GM23338 (cell line): ENCODE measurements at regions not wholly inside any gene's neighbourhood (a gene's known extent, or its start where the extent isn't known, plus 50 kb on each side); places are given as distances from the start of the nearest gene placed in this dataset.

Source experiments
- ATAC-seq: fragments of 200-7000 bp; cut with Tn5 transposase; 3 replicates; pipeline ENCODE4 v1.9.1; 2020
- DNase-seq: peaks from one replicate; pipeline ENCODE4 v3.0.0-alpha.2; 2015; ENCODE audit warnings: low spot score
- H2AFZ ChIP-seq: fragments of 200-600 bp; sonication (generic); 2 replicates; pipeline ENCODE4 v1.8.0; 2016; ENCODE audit warnings: antibody characterized with exemption, mild to moderate bottlenecking, moderate library complexity
- H3F3A ChIP-seq: fragments of 200-600 bp; sonication (generic); replicated peaks from 2 replicates; pipeline ENCODE4 v1.8.0; 2017; ENCODE audit warnings: antibody characterized with exemption, mixed run types, low read depth
- H3K27ac ChIP-seq: fragments of 200-600 bp; sonication (generic); 2 replicates; pipeline ENCODE4 v1.6.1; 2016; ENCODE audit warnings: low read depth
- H3K27me3 ChIP-seq: fragments of 200-600 bp; sonication (generic); 2 replicates; pipeline ENCODE4 v1.8.0; 2016; ENCODE audit warnings: mild to moderate bottlenecking, mixed run types, moderate library complexity; ENCODE audit not compliant: insufficient read depth
- H3K36me3 ChIP-seq: fragments of 200-600 bp; sonication (generic); 2 replicates; pipeline ENCODE4 v1.8.0; 2016; ENCODE audit warnings: mild to moderate bottlenecking; ENCODE audit not compliant: insufficient read depth
- H3K4me1 ChIP-seq: fragments of 200-600 bp; sonication (generic); 2 replicates; pipeline ENCODE4 v1.8.0; 2016; ENCODE audit warnings: mild to moderate bottlenecking, moderate library complexity; ENCODE audit not compliant: insufficient read depth
- H3K4me2 ChIP-seq: fragments of 200-600 bp; sonication (generic); 2 replicates; pipeline ENCODE4 v1.7.1; 2017; ENCODE audit warnings: mixed run types
- H3K4me3 ChIP-seq: fragments of 200-600 bp; sonication (generic); 2 replicates; pipeline ENCODE4 v1.6.1; 2016; ENCODE audit warnings: mixed run types
- H3K79me2 ChIP-seq: fragments of 200-600 bp; sonication (generic); replicated peaks from 2 replicates; pipeline ENCODE4 v1.8.0; 2017; ENCODE audit warnings: mild to moderate bottlenecking; ENCODE audit not compliant: insufficient read depth
- H3K9me2 ChIP-seq: fragments of 200-600 bp; sonication (generic); 2 replicates; pipeline ENCODE4 v1.8.0; 2017; ENCODE audit not compliant: insufficient read depth
- H4K20me1 ChIP-seq: fragments of 200-600 bp; sonication (generic); replicated peaks from 2 replicates; pipeline ENCODE4 v1.8.0; 2017; ENCODE audit warnings: mild to moderate bottlenecking; ENCODE audit not compliant: insufficient read depth
- H3K27ac Mint-ChIP-seq: 2 replicates; pipeline ENCODE4 v1.8.0; 2020; ENCODE audit warnings: inconsistent platforms, mild to moderate bottlenecking, moderate library complexity, mixed read lengths
- H3K27me3 Mint-ChIP-seq: 3 replicates; pipeline ENCODE4 v1.8.0; 2022; ENCODE audit warnings: low read depth, mild to moderate bottlenecking, moderate library complexity, mixed read lengths, inconsistent platforms; ENCODE audit not compliant: insufficient read depth, poor library complexity
- H3K36me3 Mint-ChIP-seq: 3 replicates; pipeline ENCODE4 v1.8.0; 2021; ENCODE audit warnings: low read depth, mild to moderate bottlenecking, inconsistent platforms, moderate library complexity, mixed read lengths
- H3K4me1 Mint-ChIP-seq: 3 replicates; pipeline ENCODE4 v1.8.0; 2020; ENCODE audit warnings: mild to moderate bottlenecking, inconsistent platforms, mixed read lengths
- H3K4me3 Mint-ChIP-seq: 3 replicates; pipeline ENCODE4 v1.8.0; 2021; ENCODE audit warnings: moderate library complexity, mild to moderate bottlenecking, inconsistent platforms, mixed read lengths
- H3K9me3 Mint-ChIP-seq: 3 replicates; pipeline ENCODE4 v1.8.0; 2020; ENCODE audit warnings: moderate library complexity, mild to moderate bottlenecking, inconsistent platforms, mixed read lengths
- CREB1 ChIP-seq: fragments of 250-450 bp; sonication (Bioruptor Pico); IDR thresholded peaks from 2 replicates; pipeline ENCODE4 v1.5.0; 2020; ENCODE audit warnings: low read depth, mild to moderate bottlenecking, moderate library complexity
- EZH2 ChIP-seq: fragments of 200-600 bp; sonication (generic); IDR thresholded peaks from one replicate; pipeline ENCODE4 v1.8.0; 2017; ENCODE audit warnings: antibody characterized with exemption, mild to moderate bottlenecking, low read depth; ENCODE audit not compliant: unreplicated experiment
- JUNB ChIP-seq: IDR thresholded peaks from one replicate; pipeline ENCODE4 v1.6.1; 2016; ENCODE audit warnings: antibody characterized with exemption; ENCODE audit not compliant: unreplicated experiment
- NANOG ChIP-seq: IDR thresholded peaks from 2 replicates; pipeline ENCODE4 v1.6.1; 2016; ENCODE audit warnings: antibody characterized with exemption, borderline replicate concordance
- POLR2AphosphoS5 ChIP-seq: IDR thresholded peaks from 2 replicates; pipeline ENCODE4 v1.6.1; 2016; ENCODE audit warnings: antibody characterized with exemption, low read depth
- STAT1 ChIP-seq: IDR thresholded peaks from one replicate; pipeline ENCODE4 v1.6.1; 2016; ENCODE audit warnings: antibody characterized with exemption; ENCODE audit not compliant: unreplicated experiment
- ZNF114 ChIP-seq: fragments of 250-450 bp; sonication (Bioruptor Pico); IDR thresholded peaks from 2 replicates; pipeline ENCODE4 v1.5.0; 2020; ENCODE audit warnings: mild to moderate bottlenecking, moderate library complexity
- ZNF331 ChIP-seq: fragments of 250-450 bp; sonication (Bioruptor Pico); IDR thresholded peaks from 2 replicates; pipeline ENCODE4 v1.5.0; 2020; ENCODE audit warnings: low read depth, mild to moderate bottlenecking, moderate library complexity
- TF ChIP-seq, protein P1 (sequence below): fragments of 250-450 bp; sonication (Bioruptor Pico); IDR thresholded peaks from 2 replicates; pipeline ENCODE4 v1.5.0; 2020; ENCODE audit warnings: mild to moderate bottlenecking, moderate library complexity
- TF ChIP-seq, protein P2 (sequence below), 2 experiments: fragments of 200-600 bp in 1 of 2; sonication (generic) in 1 of 2; conservative IDR thresholded peaks; 2 replicates each; pipeline versions ENCODE4 v1.5.1 to v1.6.1; 2016 to 2017; ENCODE audit warnings: antibody characterized with exemption in 2 of 2, low read depth in 2 of 2, mild to moderate bottlenecking in 2 of 2, moderate library complexity in 1 of 2
- TF ChIP-seq, protein P3 (sequence below): IDR thresholded peaks from one replicate; pipeline ENCODE4 v1.6.1; 2018; ENCODE audit warnings: antibody characterized with exemption; ENCODE audit not compliant: unreplicated experiment

DNA sequence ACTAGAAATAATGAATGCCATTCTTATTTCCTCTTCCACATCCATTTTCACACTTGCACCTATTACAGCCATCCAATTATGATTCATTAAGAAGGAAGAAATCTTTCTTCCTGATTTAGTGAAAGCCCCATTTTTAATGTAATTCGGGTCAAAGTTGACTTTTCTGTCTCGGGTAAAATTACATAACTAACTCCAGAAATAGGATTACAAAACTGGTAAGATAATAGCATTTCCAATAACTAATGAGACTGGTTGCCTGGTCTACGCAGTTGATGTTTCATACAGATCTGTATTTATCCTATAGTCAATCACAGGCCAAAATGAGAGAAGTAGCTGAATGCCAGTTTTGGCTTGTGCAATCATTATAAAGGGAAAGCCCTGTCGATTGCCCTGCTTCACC is 651.5 kb upstream of the NRP1 start:
- Mint-ChIP-seq H3K4me3 (no peak overlapping the region), H3K9me3 (peaks cover 4% of the 10 kb centered on the region; the same call in 1 of the 3 replicates), H3K4me1 (no peaks in the 10 kb centered on the region), H3K27me3 (no peaks in the 10 kb centered on the region), H3K27ac (no peak overlapping the region), H3K36me3 (no peaks in the 10 kb centered on the region)
- no peaks in the 10 kb centered on the region for H3K79me2 ChIP-seq
- H3F3A ChIP-seq: no peaks in the 10 kb centered on the region
- no peaks in the 10 kb centered on the region for H3K4me1 ChIP-seq
- no peak for ATAC-seq
- no peaks in the 10 kb centered on the region for H3K36me3 ChIP-seq
- no peak overlapping the region for H3K4me3 ChIP-seq
- no peak for DNase-seq
- H3K9me2 ChIP-seq: peaks cover 4% of the 10 kb centered on the region
- no peak for TF ChIP-seq EZH2
- no peak for TF ChIP-seq ZNF331 (CRISPR knock-in tag)
- TF ChIP-seq, protein P1, sequence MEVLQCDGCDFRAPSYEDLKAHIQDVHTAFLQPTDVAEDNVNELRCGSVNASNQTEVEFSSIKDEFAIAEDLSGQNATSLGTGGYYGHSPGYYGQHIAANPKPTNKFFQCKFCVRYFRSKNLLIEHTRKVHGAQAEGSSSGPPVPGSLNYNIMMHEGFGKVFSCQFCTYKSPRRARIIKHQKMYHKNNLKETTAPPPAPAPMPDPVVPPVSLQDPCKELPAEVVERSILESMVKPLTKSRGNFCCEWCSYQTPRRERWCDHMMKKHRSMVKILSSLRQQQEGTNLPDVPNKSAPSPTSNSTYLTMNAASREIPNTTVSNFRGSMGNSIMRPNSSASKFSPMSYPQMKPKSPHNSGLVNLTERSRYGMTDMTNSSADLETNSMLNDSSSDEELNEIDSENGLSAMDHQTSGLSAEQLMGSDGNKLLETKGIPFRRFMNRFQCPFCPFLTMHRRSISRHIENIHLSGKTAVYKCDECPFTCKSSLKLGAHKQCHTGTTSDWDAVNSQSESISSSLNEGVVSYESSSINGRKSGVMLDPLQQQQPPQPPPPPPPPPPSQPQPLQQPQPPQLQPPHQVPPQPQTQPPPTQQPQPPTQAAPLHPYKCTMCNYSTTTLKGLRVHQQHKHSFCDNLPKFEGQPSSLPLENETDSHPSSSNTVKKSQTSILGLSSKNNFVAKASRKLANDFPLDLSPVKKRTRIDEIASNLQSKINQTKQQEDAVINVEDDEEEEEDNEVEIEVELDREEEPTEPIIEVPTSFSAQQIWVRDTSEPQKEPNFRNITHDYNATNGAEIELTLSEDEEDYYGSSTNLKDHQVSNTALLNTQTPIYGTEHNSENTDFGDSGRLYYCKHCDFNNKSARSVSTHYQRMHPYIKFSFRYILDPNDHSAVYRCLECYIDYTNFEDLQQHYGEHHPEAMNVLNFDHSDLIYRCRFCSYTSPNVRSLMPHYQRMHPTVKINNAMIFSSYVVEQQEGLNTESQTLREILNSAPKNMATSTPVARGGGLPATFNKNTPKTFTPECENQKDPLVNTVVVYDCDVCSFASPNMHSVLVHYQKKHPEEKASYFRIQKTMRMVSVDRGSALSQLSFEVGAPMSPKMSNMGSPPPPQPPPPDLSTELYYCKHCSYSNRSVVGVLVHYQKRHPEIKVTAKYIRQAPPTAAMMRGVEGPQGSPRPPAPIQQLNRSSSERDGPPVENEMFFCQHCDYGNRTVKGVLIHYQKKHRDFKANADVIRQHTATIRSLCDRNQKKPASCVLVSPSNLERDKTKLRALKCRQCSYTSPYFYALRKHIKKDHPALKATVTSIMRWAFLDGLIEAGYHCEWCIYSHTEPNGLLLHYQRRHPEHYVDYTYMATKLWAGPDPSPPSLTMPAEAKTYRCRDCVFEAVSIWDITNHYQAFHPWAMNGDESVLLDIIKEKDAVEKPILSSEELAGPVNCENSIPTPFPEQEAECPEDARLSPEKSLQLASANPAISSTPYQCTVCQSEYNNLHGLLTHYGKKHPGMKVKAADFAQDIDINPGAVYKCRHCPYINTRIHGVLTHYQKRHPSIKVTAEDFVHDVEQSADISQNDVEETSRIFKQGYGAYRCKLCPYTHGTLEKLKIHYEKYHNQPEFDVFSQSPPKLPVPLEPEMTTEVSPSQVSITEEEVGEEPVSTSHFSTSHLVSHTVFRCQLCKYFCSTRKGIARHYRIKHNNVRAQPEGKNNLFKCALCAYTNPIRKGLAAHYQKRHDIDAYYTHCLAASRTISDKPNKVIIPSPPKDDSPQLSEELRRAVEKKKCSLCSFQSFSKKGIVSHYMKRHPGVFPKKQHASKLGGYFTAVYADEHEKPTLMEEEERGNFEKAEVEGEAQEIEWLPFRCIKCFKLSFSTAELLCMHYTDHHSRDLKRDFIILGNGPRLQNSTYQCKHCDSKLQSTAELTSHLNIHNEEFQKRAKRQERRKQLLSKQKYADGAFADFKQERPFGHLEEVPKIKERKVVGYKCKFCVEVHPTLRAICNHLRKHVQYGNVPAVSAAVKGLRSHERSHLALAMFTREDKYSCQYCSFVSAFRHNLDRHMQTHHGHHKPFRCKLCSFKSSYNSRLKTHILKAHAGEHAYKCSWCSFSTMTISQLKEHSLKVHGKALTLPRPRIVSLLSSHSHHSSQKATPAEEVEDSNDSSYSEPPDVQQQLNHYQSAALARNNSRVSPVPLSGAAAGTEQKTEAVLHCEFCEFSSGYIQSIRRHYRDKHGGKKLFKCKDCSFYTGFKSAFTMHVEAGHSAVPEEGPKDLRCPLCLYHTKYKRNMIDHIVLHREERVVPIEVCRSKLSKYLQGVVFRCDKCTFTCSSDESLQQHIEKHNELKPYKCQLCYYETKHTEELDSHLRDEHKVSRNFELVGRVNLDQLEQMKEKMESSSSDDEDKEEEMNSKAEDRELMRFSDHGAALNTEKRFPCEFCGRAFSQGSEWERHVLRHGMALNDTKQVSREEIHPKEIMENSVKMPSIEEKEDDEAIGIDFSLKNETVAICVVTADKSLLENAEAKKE: no peak
- no peak for TF ChIP-seq ZNF114 (CRISPR knock-in tag)
- TF ChIP-seq, protein P2, sequence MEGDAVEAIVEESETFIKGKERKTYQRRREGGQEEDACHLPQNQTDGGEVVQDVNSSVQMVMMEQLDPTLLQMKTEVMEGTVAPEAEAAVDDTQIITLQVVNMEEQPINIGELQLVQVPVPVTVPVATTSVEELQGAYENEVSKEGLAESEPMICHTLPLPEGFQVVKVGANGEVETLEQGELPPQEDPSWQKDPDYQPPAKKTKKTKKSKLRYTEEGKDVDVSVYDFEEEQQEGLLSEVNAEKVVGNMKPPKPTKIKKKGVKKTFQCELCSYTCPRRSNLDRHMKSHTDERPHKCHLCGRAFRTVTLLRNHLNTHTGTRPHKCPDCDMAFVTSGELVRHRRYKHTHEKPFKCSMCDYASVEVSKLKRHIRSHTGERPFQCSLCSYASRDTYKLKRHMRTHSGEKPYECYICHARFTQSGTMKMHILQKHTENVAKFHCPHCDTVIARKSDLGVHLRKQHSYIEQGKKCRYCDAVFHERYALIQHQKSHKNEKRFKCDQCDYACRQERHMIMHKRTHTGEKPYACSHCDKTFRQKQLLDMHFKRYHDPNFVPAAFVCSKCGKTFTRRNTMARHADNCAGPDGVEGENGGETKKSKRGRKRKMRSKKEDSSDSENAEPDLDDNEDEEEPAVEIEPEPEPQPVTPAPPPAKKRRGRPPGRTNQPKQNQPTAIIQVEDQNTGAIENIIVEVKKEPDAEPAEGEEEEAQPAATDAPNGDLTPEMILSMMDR (conservative IDR thresholded peaks at IDR 0.05; ENCODE audit: low read depth in 2 of 2): no peak
- TF ChIP-seq, protein P3, sequence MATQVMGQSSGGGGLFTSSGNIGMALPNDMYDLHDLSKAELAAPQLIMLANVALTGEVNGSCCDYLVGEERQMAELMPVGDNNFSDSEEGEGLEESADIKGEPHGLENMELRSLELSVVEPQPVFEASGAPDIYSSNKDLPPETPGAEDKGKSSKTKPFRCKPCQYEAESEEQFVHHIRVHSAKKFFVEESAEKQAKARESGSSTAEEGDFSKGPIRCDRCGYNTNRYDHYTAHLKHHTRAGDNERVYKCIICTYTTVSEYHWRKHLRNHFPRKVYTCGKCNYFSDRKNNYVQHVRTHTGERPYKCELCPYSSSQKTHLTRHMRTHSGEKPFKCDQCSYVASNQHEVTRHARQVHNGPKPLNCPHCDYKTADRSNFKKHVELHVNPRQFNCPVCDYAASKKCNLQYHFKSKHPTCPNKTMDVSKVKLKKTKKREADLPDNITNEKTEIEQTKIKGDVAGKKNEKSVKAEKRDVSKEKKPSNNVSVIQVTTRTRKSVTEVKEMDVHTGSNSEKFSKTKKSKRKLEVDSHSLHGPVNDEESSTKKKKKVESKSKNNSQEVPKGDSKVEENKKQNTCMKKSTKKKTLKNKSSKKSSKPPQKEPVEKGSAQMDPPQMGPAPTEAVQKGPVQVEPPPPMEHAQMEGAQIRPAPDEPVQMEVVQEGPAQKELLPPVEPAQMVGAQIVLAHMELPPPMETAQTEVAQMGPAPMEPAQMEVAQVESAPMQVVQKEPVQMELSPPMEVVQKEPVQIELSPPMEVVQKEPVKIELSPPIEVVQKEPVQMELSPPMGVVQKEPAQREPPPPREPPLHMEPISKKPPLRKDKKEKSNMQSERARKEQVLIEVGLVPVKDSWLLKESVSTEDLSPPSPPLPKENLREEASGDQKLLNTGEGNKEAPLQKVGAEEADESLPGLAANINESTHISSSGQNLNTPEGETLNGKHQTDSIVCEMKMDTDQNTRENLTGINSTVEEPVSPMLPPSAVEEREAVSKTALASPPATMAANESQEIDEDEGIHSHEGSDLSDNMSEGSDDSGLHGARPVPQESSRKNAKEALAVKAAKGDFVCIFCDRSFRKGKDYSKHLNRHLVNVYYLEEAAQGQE: no peak
- no peak for TF ChIP-seq JUNB
- TF ChIP-seq POLR2AphosphoS5: no peak
- TF ChIP-seq CREB1: no peak
- no peak for TF ChIP-seq STAT1
- TF ChIP-seq NANOG: no peak
- no peaks in the 10 kb centered on the region for H3K27me3 ChIP-seq
- no peak overlapping the region for H3K4me2 ChIP-seq
- no peak overlapping the region for H2AFZ ChIP-seq
- H3K27ac ChIP-seq: no peak overlapping the region
- no peaks in the 10 kb centered on the region for H4K20me1 ChIP-seq
